ENCODE measurements at regions not wholly inside any gene's neighbourhood (a gene's known extent, or its start where the extent isn't known, plus 50 kb on each side); places are given as distances from the start of the nearest gene placed in this dataset.

DNA sequence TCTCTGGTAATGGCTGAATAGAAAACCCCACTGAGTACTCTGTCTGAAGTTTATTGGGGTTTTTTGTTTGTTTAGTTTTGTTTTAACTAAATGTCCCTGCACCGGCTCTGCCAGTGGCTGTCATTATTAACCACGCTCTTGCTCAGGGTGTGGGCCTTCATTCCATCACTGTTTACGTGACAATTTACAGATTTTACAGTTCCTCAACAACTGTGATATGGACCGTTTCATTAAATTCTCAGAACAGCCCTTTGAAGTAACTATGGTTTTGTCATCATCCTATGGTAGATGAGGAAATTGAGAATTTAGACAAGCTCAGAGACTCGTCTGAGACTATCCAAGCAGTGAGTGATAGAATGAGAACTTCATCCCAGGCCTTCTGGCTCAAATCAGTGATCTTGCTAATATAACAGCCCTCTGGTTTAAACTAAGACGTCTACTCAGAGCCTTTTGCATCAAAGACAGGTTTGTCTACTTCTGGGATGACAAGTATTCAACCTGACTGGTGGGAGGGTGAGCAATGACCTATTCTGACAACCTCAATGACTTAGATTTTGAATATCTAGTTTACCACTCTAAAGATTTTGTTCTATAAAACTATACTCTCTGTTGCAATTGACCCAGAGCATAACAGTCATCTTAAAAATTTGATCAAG lies 77.3 kb upstream of the MAP3K1 start (continued):
- TF ChIP-seq PRDM10 (IDR thresholded peaks at IDR 0.05; ENCODE audit: partially characterized antibody), result no peak
- TF ChIP-seq ARID2 (IDR thresholded peaks at IDR 0.05), result no peak
- TF ChIP-seq SMAD3 (CRISPR knock-in tag; conservative IDR thresholded peaks at IDR 0.05), result no peak

GRCh38 chr5:56737002-56737621 lies 78.2 kb upstream of the MAP3K1 start:
- H3K9me1 ChIP-seq (ENCODE audit: control insufficient read depth, insufficient read depth, low read length), result no peaks in the 10 kb centered on the region
- ChIA-PET POLR2A (interaction anchor here (0.6 to 0.7 kb wide), 3 partner anchors 8 to 348 kb away, joined by 3 to 6 read pairs (median 3); no protein-coding TSS in a partner anchor), CTCF (ENCODE audit: low intra/inter-chr PET ratio) (no interaction called here)
- no peak overlapping the region for H3K27ac ChIP-seq (ENCODE audit: extremely low read depth, low read depth, low read length)
- WGBS (ENCODE audit: insufficient coverage, low coverage, missing lambda C conversion rate), result 12% methylated on average over 4 of the region's 5 CpGs
- no peak overlapping the region for H3K4me3 ChIP-seq
- intact Hi-C loops (cut with micrococcal nuclease) (no loop called here), in situ Hi-C loops (cut with MboI) (no loop called here)
- ATAC-seq (no peak), DNase-seq (ENCODE audit: extremely low read depth in 1 of 4, low spot score in 3 of 4) (no peak), FAIRE-seq (no peak)
- BruUV-seq (replicated peaks), result no TSS peak
- H2AFZ ChIP-seq (ENCODE audit: low read depth, low read length), result no peak overlapping the region
- H3K27me3 ChIP-seq (ENCODE audit: control insufficient read depth in 2 of 2, insufficient read depth in 2 of 2, low read length in 2 of 2), result peaks cover 0 to 5% of the 10 kb centered on the region in 2 experiments; a peak in 1 of 5 replicates
- H3K4me1 ChIP-seq (replicated peaks in 1 of 2; ENCODE audit: control insufficient read depth in 2 of 2, insufficient read depth in 2 of 2, low read length in 2 of 2), result no peaks in the 10 kb centered on the region; a peak in 2 of 5 replicates
- H3K9me3 ChIP-seq (replicated peaks; ENCODE audit: control insufficient read depth, insufficient read depth, low read depth, low read length), result no peaks in the 10 kb centered on the region
- TF ChIP-seq FOSL1 (tag; conservative IDR thresholded peaks at IDR 0.05) (peak; percentile 42; the same call in 1 of the 2 replicates), TEAD2 (tag; IDR thresholded peaks at IDR 0.05) (no peak)
- TF ChIP-seq, protein P1, sequence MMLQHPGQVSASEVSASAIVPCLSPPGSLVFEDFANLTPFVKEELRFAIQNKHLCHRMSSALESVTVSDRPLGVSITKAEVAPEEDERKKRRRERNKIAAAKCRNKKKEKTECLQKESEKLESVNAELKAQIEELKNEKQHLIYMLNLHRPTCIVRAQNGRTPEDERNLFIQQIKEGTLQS (IDR thresholded peaks at IDR 0.05), result no peak
- TF ChIP-seq, protein P1 (CRISPR knock-in tag; conservative IDR thresholded peaks at IDR 0.05), result no peak
- H3K9ac ChIP-seq (ENCODE audit: insufficient read depth in 1 of 2, low read depth in 2 of 2, low read length in 2 of 2), result no peak overlapping the region
- H3K4me2 ChIP-seq (ENCODE audit: insufficient read depth, low read length), result no peak overlapping the region
- no peaks in the 10 kb centered on the region for H3K36me3 ChIP-seq (ENCODE audit: control insufficient read depth, insufficient read depth, low read length)
- H3K79me2 ChIP-seq (ENCODE audit: control insufficient read depth, insufficient read depth, low read length), result no peaks in the 10 kb centered on the region
- no peaks in the 10 kb centered on the region for H4K20me1 ChIP-seq (replicated peaks; ENCODE audit: control insufficient read depth, insufficient read depth, low read length)

Measured in K562 (cell line).